ENCODE measurements at regions not wholly inside any gene's neighbourhood (a gene's known extent, or its start where the extent isn't known, plus 50 kb on each side); places are given as distances from the start of the nearest gene placed in this dataset.

- no peaks in the 10 kb centered on the region for H3K9me3 ChIP-seq (replicated peaks; ENCODE audit: low read length)
- H3K9ac ChIP-seq (ENCODE audit: low read depth, low read length), result no peak overlapping the region
- no peaks in the 10 kb centered on the region for H3K4me1 ChIP-seq (ENCODE audit: control insufficient read depth, insufficient read depth, low read length)
- H3K4me3 ChIP-seq (ENCODE audit: low read length), result no peak overlapping the region
- no peaks in the 10 kb centered on the region for H3K27me3 ChIP-seq (ENCODE audit: control insufficient read depth, insufficient read depth, low read length)
- no peak overlapping the region for H3K4me2 ChIP-seq (ENCODE audit: low read length)
- no peaks in the 10 kb centered on the region for H3K36me3 ChIP-seq (ENCODE audit: insufficient read depth, low read length)
Measured at GRCh38 chr10:128305601-128306345, 179.6 kb upstream of the MKI67 start.

- no peaks in the 10 kb centered on the region for H3K36me3 ChIP-seq (ENCODE audit: insufficient read depth, low read length)
- H3K9me3 ChIP-seq (replicated peaks; ENCODE audit: low read length), result no peaks in the 10 kb centered on the region
- H3K9ac ChIP-seq (ENCODE audit: low read depth, low read length), result no peak overlapping the region
- no peak overlapping the region for H3K4me2 ChIP-seq (ENCODE audit: low read length)
- H3K4me1 ChIP-seq (ENCODE audit: control insufficient read depth, insufficient read depth, low read length), result no peaks in the 10 kb centered on the region
- H3K4me3 ChIP-seq (ENCODE audit: low read length), result no peak overlapping the region
- no peaks in the 10 kb centered on the region for H3K27me3 ChIP-seq (ENCODE audit: control insufficient read depth, insufficient read depth, low read length)
Measured at GRCh38 chr10:128306535-128306934, 180.3 kb upstream of the MKI67 start.

GRCh38 chr10:128306966-128307365, 180.7 kb upstream of the MKI67 start:
- no peaks in the 10 kb centered on the region for H3K9me3 ChIP-seq (replicated peaks; ENCODE audit: low read length)
- no peak overlapping the region for H3K4me2 ChIP-seq (ENCODE audit: low read length)
- no peak overlapping the region for H3K4me3 ChIP-seq (ENCODE audit: low read length)
- H3K36me3 ChIP-seq (ENCODE audit: insufficient read depth, low read length), result no peaks in the 10 kb centered on the region
- H3K4me1 ChIP-seq (ENCODE audit: control insufficient read depth, insufficient read depth, low read length), result no peaks in the 10 kb centered on the region
- no peaks in the 10 kb centered on the region for H3K27me3 ChIP-seq (ENCODE audit: control insufficient read depth, insufficient read depth, low read length)
- no peak overlapping the region for H3K9ac ChIP-seq (ENCODE audit: low read depth, low read length)

- Histone ChIP-seq H3K4me3 (ENCODE audit: low read length) (no peak overlapping the region), H3K9ac (ENCODE audit: low read depth, low read length) (no peak overlapping the region), H3K27me3 (ENCODE audit: control insufficient read depth, insufficient read depth, low read length) (no peaks in the 10 kb centered on the region), H3K4me1 (ENCODE audit: control insufficient read depth, insufficient read depth, low read length) (no peaks in the 10 kb centered on the region), H3K9me3 (replicated peaks; ENCODE audit: low read length) (no peaks in the 10 kb centered on the region), H3K4me2 (ENCODE audit: low read length) (no peak overlapping the region), H3K36me3 (ENCODE audit: insufficient read depth, low read length) (no peaks in the 10 kb centered on the region)
Measured at GRCh38 chr10:128307820-128308219, 181.6 kb upstream of the MKI67 start.

- Histone ChIP-seq H3K4me3 (ENCODE audit: low read length) (no peak overlapping the region), H3K4me1 (ENCODE audit: control insufficient read depth, insufficient read depth, low read length) (no peaks in the 10 kb centered on the region), H3K9ac (ENCODE audit: low read depth, low read length) (no peak overlapping the region), H3K27me3 (ENCODE audit: control insufficient read depth, insufficient read depth, low read length) (no peaks in the 10 kb centered on the region), H3K9me3 (replicated peaks; ENCODE audit: low read length) (peaks cover 4% of the 10 kb centered on the region), H3K36me3 (ENCODE audit: insufficient read depth, low read length) (no peaks in the 10 kb centered on the region), H3K4me2 (ENCODE audit: low read length) (no peak overlapping the region)
Measured at GRCh38 chr10:128310971-128311658, 184.9 kb upstream of the MKI67 start.

- Histone ChIP-seq H3K4me3 (ENCODE audit: low read length) (no peak overlapping the region), H3K27me3 (ENCODE audit: control insufficient read depth, insufficient read depth, low read length) (no peaks in the 10 kb centered on the region), H3K9ac (ENCODE audit: low read depth, low read length) (no peak overlapping the region), H3K4me2 (ENCODE audit: low read length) (no peak overlapping the region), H3K4me1 (ENCODE audit: control insufficient read depth, insufficient read depth, low read length) (no peaks in the 10 kb centered on the region), H3K36me3 (ENCODE audit: insufficient read depth, low read length) (no peaks in the 10 kb centered on the region), H3K9me3 (replicated peaks; ENCODE audit: low read length) (peaks cover 9% of the 10 kb centered on the region)
Measured at GRCh38 chr10:128312250-128312649, 186.0 kb upstream of the MKI67 start.

GRCh38 chr10:128314686-128315085, 188.5 kb upstream of the MKI67 start:
- Histone ChIP-seq H3K4me1 (ENCODE audit: control insufficient read depth, insufficient read depth, low read length) (no peaks in the 10 kb centered on the region), H3K9me3 (replicated peaks; ENCODE audit: low read length) (peaks cover 13% of the 10 kb centered on the region), H3K27me3 (ENCODE audit: control insufficient read depth, insufficient read depth, low read length) (no peaks in the 10 kb centered on the region), H3K36me3 (ENCODE audit: insufficient read depth, low read length) (no peaks in the 10 kb centered on the region), H3K9ac (ENCODE audit: low read depth, low read length) (no peak overlapping the region), H3K4me3 (ENCODE audit: low read length) (no peak overlapping the region), H3K4me2 (ENCODE audit: low read length) (no peak overlapping the region)

- Histone ChIP-seq H3K4me1 (ENCODE audit: control insufficient read depth, insufficient read depth, low read length) (no peaks in the 10 kb centered on the region), H3K4me3 (ENCODE audit: low read length) (no peak overlapping the region), H3K4me2 (ENCODE audit: low read length) (no peak overlapping the region), H3K27me3 (ENCODE audit: control insufficient read depth, insufficient read depth, low read length) (no peaks in the 10 kb centered on the region), H3K9ac (ENCODE audit: low read depth, low read length) (no peak overlapping the region), H3K36me3 (ENCODE audit: insufficient read depth, low read length) (no peaks in the 10 kb centered on the region), H3K9me3 (replicated peaks; ENCODE audit: low read length) (peaks cover 13% of the 10 kb centered on the region)
Measured at GRCh38 chr10:128316121-128316726, 190.0 kb upstream of the MKI67 start.

GRCh38 chr10:128316925-128317324, 190.7 kb upstream of the MKI67 start:
- Histone ChIP-seq H3K4me3 (ENCODE audit: low read length) (no peak overlapping the region), H3K9me3 (replicated peaks; ENCODE audit: low read length) (peaks cover 15% of the 10 kb centered on the region), H3K4me1 (ENCODE audit: control insufficient read depth, insufficient read depth, low read length) (no peaks in the 10 kb centered on the region), H3K4me2 (ENCODE audit: low read length) (no peak overlapping the region), H3K36me3 (ENCODE audit: insufficient read depth, low read length) (no peaks in the 10 kb centered on the region), H3K27me3 (ENCODE audit: control insufficient read depth, insufficient read depth, low read length) (no peaks in the 10 kb centered on the region), H3K9ac (ENCODE audit: low read depth, low read length) (no peak overlapping the region)

GRCh38 chr10:128318366-128318765, 192.1 kb upstream of the MKI67 start:
- no peak overlapping the region for H3K4me2 ChIP-seq (ENCODE audit: low read length)
- H3K9ac ChIP-seq (ENCODE audit: low read depth, low read length), result no peak overlapping the region
- H3K4me3 ChIP-seq (ENCODE audit: low read length), result no peak overlapping the region
- no peaks in the 10 kb centered on the region for H3K27me3 ChIP-seq (ENCODE audit: control insufficient read depth, insufficient read depth, low read length)
- H3K9me3 ChIP-seq (replicated peaks; ENCODE audit: low read length), result peaks cover 16% of the 10 kb centered on the region
- H3K4me1 ChIP-seq (ENCODE audit: control insufficient read depth, insufficient read depth, low read length), result no peaks in the 10 kb centered on the region
- H3K36me3 ChIP-seq (ENCODE audit: insufficient read depth, low read length), result no peaks in the 10 kb centered on the region

- Histone ChIP-seq H3K36me3 (ENCODE audit: insufficient read depth, low read length) (no peaks in the 10 kb centered on the region), H3K27me3 (ENCODE audit: control insufficient read depth, insufficient read depth, low read length) (no peaks in the 10 kb centered on the region), H3K4me3 (ENCODE audit: low read length) (no peak overlapping the region), H3K9ac (ENCODE audit: low read depth, low read length) (no peak overlapping the region), H3K4me2 (ENCODE audit: low read length) (no peak overlapping the region), H3K9me3 (replicated peaks; ENCODE audit: low read length) (peaks cover 19% of the 10 kb centered on the region), H3K4me1 (ENCODE audit: control insufficient read depth, insufficient read depth, low read length) (no peaks in the 10 kb centered on the region)
Measured at GRCh38 chr10:128318913-128319312, 192.7 kb upstream of the MKI67 start.
